ENCODE measurements at regions not wholly inside any gene's neighbourhood (a gene's known extent, or its start where the extent isn't known, plus 50 kb on each side); places are given as distances from the start of the nearest gene placed in this dataset.

- intact Hi-C loops (cut with DNase I), result no loop called here
- no peak for ATAC-seq
- no peak for DNase-seq
- Histone ChIP-seq H3K9me3 (no peaks in the 10 kb centered on the region), H3K27ac (no peak overlapping the region), H3K4me3 (no peak overlapping the region), H3K4me1 (no peaks in the 10 kb centered on the region), H3K36me3 (no peaks in the 10 kb centered on the region), H3K27me3 (ENCODE audit: low read depth) (no peaks in the 10 kb centered on the region)
- no peak for TF ChIP-seq CTCF (IDR thresholded peaks at IDR 0.05)
These were observed 997.2 kb downstream of the TUSC7 start for GRCh38 chr3:117706756-117707155.

DNA sequence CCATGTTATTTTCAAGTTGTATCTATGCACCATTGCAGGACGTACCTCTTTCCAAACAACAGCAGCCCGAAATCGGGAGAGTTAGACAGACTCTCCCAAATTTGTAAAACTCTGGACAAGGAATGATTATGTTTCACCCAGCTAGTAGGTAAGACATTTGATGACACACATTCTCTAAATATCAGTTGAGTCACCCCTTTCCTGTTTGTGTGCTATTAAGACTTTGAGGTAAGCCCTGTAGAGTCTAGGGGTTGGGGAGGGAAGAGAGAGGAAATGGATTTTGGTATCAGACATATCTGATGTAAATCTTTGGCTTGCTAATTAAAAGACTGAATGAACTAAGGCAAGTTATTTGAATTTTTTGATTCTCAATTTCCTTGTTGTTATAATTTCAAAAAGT, 999.0 kb downstream of the TUSC7 start:
- H3K4me1 ChIP-seq, result no peaks in the 10 kb centered on the region
- no peak for TF ChIP-seq CTCF (IDR thresholded peaks at IDR 0.05)
- no peak for DNase-seq
- H3K4me3 ChIP-seq, result no peak overlapping the region
- no peaks in the 10 kb centered on the region for H3K36me3 ChIP-seq
- intact Hi-C loops (cut with DNase I), result no loop called here
- no peaks in the 10 kb centered on the region for H3K9me3 ChIP-seq
- no peak for ATAC-seq
- no peaks in the 10 kb centered on the region for H3K27me3 ChIP-seq (ENCODE audit: low read depth)
- no peak overlapping the region for H3K27ac ChIP-seq

DNA sequence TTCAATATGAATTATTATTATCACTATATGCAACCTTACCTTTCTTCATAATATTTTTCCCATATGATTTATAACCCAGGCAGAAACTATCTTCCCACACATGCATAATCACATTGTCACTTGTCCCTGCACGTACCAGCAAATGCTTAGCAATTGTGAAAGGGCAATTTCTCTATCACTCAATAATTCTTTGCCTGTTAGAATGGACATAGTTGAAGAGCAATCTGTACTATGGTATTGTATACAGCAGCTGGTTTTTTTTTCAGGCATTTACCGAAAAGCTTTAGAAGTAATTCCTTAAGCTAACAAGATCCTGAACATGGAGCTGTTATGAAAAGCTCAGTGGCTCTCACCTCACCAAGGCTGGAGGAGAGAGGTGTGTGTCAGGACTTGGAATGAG, 999.5 kb downstream of the TUSC7 start:
- Histone ChIP-seq H3K4me1 (no peaks in the 10 kb centered on the region), H3K4me3 (no peak overlapping the region), H3K27me3 (ENCODE audit: low read depth) (no peaks in the 10 kb centered on the region), H3K9me3 (no peaks in the 10 kb centered on the region), H3K36me3 (no peaks in the 10 kb centered on the region), H3K27ac (no peak overlapping the region)
- no peak for TF ChIP-seq CTCF (IDR thresholded peaks at IDR 0.05)
- intact Hi-C loops (cut with DNase I), result no loop called here
- no peak for ATAC-seq
- DNase-seq, result no peak

DNA sequence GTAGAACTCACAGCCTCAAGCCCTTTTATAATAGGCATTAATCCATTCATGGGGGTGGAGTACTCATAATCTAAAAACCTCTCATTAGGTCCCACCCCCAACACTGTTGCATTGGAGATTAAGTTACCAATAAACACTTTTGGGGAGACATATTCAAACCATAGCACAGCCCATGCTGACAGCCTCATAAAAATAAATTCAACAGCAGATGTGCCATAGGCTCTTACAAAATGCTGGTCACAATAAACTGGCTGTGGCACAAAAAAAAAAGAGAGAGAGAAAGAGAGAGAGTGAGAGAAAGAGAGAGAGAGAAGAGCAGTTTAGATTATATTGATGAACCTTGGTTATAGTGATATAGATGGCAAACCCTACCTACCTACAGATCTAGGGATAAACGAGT, 1000.9 kb downstream of the TUSC7 start:
- DNase-seq, result no peak
- intact Hi-C loops (cut with DNase I), result no loop called here
- H3K4me3 ChIP-seq, result no peak overlapping the region
- no peak overlapping the region for H3K27ac ChIP-seq
- H3K36me3 ChIP-seq, result no peaks in the 10 kb centered on the region
- no peak for TF ChIP-seq CTCF (IDR thresholded peaks at IDR 0.05)
- no peaks in the 10 kb centered on the region for H3K27me3 ChIP-seq (ENCODE audit: low read depth)
- H3K4me1 ChIP-seq, result no peaks in the 10 kb centered on the region
- ATAC-seq, result no peak
- H3K9me3 ChIP-seq, result no peaks in the 10 kb centered on the region

GRCh38 chr3:117719316-117719926, 1009.8 kb downstream of the TUSC7 start:
- intact Hi-C loops (cut with DNase I), result no loop called here
- H3K36me3 ChIP-seq, result no peaks in the 10 kb centered on the region
- no peak for DNase-seq
- peak in 1 of 2 donors; percentile 40 for ATAC-seq
- no peak overlapping the region for H3K4me3 ChIP-seq
- H3K27me3 ChIP-seq (ENCODE audit: low read depth), result no peaks in the 10 kb centered on the region
- H3K27ac ChIP-seq, result no peak overlapping the region
- no peaks in the 10 kb centered on the region for H3K9me3 ChIP-seq
- H3K4me1 ChIP-seq, result no peaks in the 10 kb centered on the region
- TF ChIP-seq CTCF (IDR thresholded peaks at IDR 0.05), result peak; percentile 70

DNA sequence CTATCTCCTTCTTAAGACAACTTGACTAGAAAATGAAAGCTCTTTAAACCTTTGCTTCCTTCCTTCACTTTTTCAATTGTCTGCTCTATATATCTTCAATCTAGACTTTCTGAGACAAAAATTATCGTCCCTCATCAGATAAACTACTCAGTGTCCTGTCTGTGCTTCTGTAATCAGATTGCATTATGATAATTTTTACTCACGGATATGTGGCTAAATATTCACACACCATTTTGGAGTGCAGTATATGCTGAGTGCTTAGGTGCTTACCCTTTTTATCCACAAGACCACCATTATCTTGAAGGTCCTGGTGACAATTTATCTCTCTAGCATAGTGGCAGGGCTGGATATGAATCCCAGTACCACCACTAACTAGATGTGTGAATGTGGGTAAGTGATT, 1012.3 kb downstream of the TUSC7 start:
- ATAC-seq (no peak), DNase-seq (no peak)
- Histone ChIP-seq H3K27me3 (ENCODE audit: low read depth) (no peaks in the 10 kb centered on the region), H3K27ac (no peak overlapping the region), H3K9me3 (no peaks in the 10 kb centered on the region), H3K36me3 (no peaks in the 10 kb centered on the region), H3K4me1 (no peaks in the 10 kb centered on the region), H3K4me3 (no peak overlapping the region)
- TF ChIP-seq CTCF (IDR thresholded peaks at IDR 0.05), result no peak
- intact Hi-C loops (cut with DNase I), result no loop called here

Measured in lower lobe of right lung (tissue), 2 donors.